Activated CD8-positive, alpha-beta T cell treated with anti-CD3 and anti-CD28 coated beads for 36 hours (primary cell): ENCODE measurements at regions not wholly inside any gene's neighbourhood (a gene's known extent, or its start where the extent isn't known, plus 50 kb on each side); places are given as distances from the start of the nearest gene placed in this dataset.

ENCODE experiments used
- ATAC-seq: fragments of 200-7000 bp; cut with Tn5 transposase; one replicate; pipeline ENCODE4 v1.10.0; 2021; ENCODE audit warnings: mild to moderate bottlenecking, moderate library complexity
- CTCF ChIA-PET: fragments of 350-600 bp; sonication (Branson Sonifier 250); formaldehyde crosslinking; loops from one replicate; lab custom pipeline; 2021; ENCODE audit warnings: antibody characterized with exemption; lab: Charles Lee
- POLR2A ChIA-PET: fragments of 350-600 bp; sonication (Branson Sonifier 250); formaldehyde crosslinking; loops from one replicate; lab custom pipeline; 2021; ENCODE audit warnings: antibody characterized with exemption; lab: Charles Lee
- DNase-seq: peaks from one replicate; pipeline ENCODE4 v3.0.0-alpha.2; 2020
- H3K27ac Mint-ChIP-seq: one replicate; pipeline ENCODE4 v1.8.0; 2021; ENCODE audit warnings: mild to moderate bottlenecking, mixed read lengths
- H3K27me3 Mint-ChIP-seq: one replicate; pipeline ENCODE4 v1.8.0; 2021; ENCODE audit warnings: mixed read lengths
- H3K36me3 Mint-ChIP-seq: one replicate; pipeline ENCODE4 v1.8.0; 2021; ENCODE audit warnings: low read depth, mixed read lengths
- H3K4me1 Mint-ChIP-seq: one replicate; pipeline ENCODE4 v1.8.0; 2021; ENCODE audit warnings: low read depth, mixed read lengths
- H3K4me3 Mint-ChIP-seq: one replicate; pipeline ENCODE4 v1.8.0; 2021; ENCODE audit warnings: mild to moderate bottlenecking, moderate library complexity, mixed read lengths
- H3K9me3 Mint-ChIP-seq: one replicate; pipeline ENCODE4 v1.8.0; 2021; ENCODE audit warnings: mixed read lengths
- intact Hi-C: fragments of 100-400 bp; cut with micrococcal nuclease; formaldehyde crosslinking; loops from one replicate; pipeline ENCODE4 v1.10.0; 2022
- TF ChIP-seq, protein P1 (sequence below): fragments of 200-600 bp; IDR thresholded peaks from one replicate; pipeline ENCODE4 v1.8.0; 2022; ENCODE audit warnings: antibody characterized with exemption, mild to moderate bottlenecking

DNA sequence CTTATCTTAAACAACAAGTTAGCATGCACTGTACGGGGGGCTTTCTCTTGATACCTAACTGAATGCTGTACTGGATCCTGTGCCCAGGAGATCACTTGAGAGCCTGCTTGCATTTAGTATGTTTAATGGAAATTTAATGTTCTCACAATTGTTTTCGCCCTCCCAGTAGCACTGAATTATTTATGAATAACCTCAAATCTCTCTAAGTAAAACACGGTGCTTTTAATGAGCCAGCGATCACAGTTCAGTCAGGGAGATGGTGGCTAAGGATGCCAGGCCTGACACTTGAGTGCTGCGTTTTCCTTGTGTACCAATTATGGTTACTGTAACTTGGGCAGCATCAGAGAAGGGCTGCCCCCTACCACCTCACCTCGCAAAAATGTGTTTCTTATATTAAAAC, 115.5 kb upstream of the ADARB2 start:
- DNase-seq = no peak
- TF ChIP-seq, protein P1, sequence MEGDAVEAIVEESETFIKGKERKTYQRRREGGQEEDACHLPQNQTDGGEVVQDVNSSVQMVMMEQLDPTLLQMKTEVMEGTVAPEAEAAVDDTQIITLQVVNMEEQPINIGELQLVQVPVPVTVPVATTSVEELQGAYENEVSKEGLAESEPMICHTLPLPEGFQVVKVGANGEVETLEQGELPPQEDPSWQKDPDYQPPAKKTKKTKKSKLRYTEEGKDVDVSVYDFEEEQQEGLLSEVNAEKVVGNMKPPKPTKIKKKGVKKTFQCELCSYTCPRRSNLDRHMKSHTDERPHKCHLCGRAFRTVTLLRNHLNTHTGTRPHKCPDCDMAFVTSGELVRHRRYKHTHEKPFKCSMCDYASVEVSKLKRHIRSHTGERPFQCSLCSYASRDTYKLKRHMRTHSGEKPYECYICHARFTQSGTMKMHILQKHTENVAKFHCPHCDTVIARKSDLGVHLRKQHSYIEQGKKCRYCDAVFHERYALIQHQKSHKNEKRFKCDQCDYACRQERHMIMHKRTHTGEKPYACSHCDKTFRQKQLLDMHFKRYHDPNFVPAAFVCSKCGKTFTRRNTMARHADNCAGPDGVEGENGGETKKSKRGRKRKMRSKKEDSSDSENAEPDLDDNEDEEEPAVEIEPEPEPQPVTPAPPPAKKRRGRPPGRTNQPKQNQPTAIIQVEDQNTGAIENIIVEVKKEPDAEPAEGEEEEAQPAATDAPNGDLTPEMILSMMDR = no peak
- POLR2A ChIA-PET = no interaction called here
- Mint-ChIP-seq H3K27ac (no peak overlapping the region), H3K36me3 (no peaks in the 10 kb centered on the region), H3K4me3 (no peak overlapping the region), H3K9me3 (no peaks in the 10 kb centered on the region), H3K4me1 (no peaks in the 10 kb centered on the region), H3K27me3 (no peaks in the 10 kb centered on the region)
- ATAC-seq = no peak
- CTCF ChIA-PET = no interaction called here
- intact Hi-C loops = no loop called here

DNA sequence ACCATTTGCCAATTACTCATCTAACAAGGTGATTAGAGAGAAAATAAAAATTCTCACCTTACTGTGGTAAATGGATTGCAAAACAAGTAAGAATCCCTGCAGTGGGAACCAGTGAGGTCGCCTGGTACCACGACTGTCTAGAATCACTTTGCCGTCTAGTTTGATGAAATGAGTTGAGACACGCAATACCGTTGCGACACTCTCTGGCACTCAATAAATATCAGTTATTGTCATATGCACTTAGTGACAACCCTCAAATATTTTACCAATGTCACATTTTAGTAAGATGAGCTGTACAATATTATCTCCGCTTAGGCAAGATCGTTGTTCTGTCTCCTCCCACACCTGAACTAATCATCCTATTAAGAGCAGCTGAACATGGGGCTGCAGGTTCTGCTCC, 114.4 kb upstream of the ADARB2 start:
- no peaks in the 10 kb centered on the region for H3K36me3 Mint-ChIP-seq
- TF ChIP-seq, protein P1 = no peak

DNA sequence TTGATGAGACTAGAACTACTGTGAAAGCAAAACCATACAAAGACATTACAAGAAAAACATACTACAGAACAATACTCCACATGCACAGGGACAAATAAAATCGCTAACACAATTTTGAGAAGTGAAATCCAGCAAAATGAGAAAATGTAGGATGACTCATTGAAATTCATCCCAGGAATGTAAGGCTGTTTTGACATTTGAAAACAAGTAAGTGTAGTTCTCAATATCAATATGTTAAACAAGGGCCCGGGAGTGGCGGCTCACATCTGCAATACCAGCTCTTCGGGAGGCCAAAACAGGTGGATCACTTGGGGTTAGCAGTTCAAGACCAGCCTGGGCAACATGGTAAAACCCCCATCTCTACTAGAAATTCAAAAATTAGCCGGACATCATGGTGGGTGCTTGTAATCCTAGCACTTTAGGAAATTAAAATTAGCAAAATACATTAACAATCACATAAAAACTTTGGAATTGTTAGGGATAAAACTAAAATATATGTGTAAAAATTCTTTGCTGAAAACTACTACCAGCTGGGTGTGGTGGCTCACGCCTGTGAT, 113.7 kb upstream of the ADARB2 start:
- DNase-seq (no peak), ATAC-seq (no peak)
- TF ChIP-seq, protein P1 = no peak
- intact Hi-C loops = no loop called here
- Mint-ChIP-seq H3K4me3 (no peak overlapping the region), H3K27me3 (no peaks in the 10 kb centered on the region), H3K36me3 (no peaks in the 10 kb centered on the region), H3K4me1 (no peaks in the 10 kb centered on the region), H3K9me3 (no peaks in the 10 kb centered on the region), H3K27ac (no peak overlapping the region)
- ChIA-PET POLR2A (no interaction called here), CTCF (no interaction called here)

More for the DNA sequence above, 114.4 kb upstream of the ADARB2 start:
- no peak overlapping the region for H3K27ac Mint-ChIP-seq
- ChIA-PET POLR2A (no interaction called here), CTCF (no interaction called here)
- no peaks in the 10 kb centered on the region for H3K4me1 Mint-ChIP-seq
- H3K27me3 Mint-ChIP-seq = no peaks in the 10 kb centered on the region
- intact Hi-C loops = no loop called here
- no peak overlapping the region for H3K4me3 Mint-ChIP-seq
- ATAC-seq (no peak), DNase-seq (no peak)
- no peaks in the 10 kb centered on the region for H3K9me3 Mint-ChIP-seq

DNA sequence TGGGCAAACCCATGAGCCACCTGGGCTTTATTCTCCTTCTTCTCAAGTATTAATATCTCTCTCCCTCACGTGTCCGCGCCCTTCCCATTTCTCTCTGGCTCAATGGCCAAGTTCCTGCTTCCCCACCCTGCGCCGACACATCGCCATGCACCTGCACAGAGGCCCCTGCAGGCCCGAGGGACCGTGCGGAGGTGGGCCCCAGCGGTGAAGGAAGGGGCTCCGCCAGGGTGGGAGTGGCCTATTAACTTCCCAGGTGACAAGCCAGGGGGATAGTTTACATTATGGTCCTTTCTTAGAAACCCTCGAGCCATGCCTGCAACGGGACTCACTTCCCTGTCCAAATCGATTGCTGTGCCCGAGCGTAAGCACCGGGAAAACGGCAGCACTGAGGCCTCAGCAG, 110.0 kb upstream of the ADARB2 start:
- no peak overlapping the region for H3K27ac Mint-ChIP-seq
- TF ChIP-seq, protein P1 = no peak
- no peaks in the 10 kb centered on the region for H3K9me3 Mint-ChIP-seq
- ATAC-seq = no peak
- no peaks in the 10 kb centered on the region for H3K36me3 Mint-ChIP-seq
- no peaks in the 10 kb centered on the region for H3K4me1 Mint-ChIP-seq
- intact Hi-C loops = no loop called here
- H3K27me3 Mint-ChIP-seq = no peaks in the 10 kb centered on the region
- no peak overlapping the region for H3K4me3 Mint-ChIP-seq
- ChIA-PET POLR2A (no interaction called here), CTCF (no interaction called here)
- no peak for DNase-seq

DNA sequence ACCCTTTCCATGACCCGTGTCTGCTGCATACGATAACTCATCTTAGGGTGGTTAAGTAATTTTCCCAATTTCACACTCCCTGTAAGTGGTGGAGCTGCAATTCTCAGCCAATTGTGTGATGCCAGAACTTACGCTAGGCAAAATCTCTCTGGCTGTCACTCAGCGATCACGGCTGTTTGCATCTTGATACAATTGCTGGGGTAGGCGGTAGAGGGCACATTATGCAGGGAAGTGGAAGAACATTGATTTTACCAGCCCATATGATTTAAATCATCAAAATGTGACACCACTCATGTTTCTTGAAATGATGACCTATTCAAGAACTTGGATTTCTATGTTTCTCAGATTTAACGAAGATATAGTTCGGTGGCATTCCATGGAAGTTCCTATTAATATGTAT, 108.7 kb upstream of the ADARB2 start:
- CTCF ChIA-PET = no interaction called here
- no peak for ATAC-seq

More for the DNA sequence above, 108.7 kb upstream of the ADARB2 start:
- intact Hi-C loops = no loop called here
- Mint-ChIP-seq H3K27ac (no peak overlapping the region), H3K9me3 (no peaks in the 10 kb centered on the region), H3K4me3 (no peak overlapping the region), H3K27me3 (no peaks in the 10 kb centered on the region), H3K4me1 (no peaks in the 10 kb centered on the region), H3K36me3 (no peaks in the 10 kb centered on the region)
- DNase-seq = no peak
- POLR2A ChIA-PET = no interaction called here
- TF ChIP-seq, protein P1 = no peak
